ENCODE measurements at regions not wholly inside any gene's neighbourhood (a gene's known extent, or its start where the extent isn't known, plus 50 kb on each side); places are given as distances from the start of the nearest gene placed in this dataset.

- TF ChIP-seq CTCF (IDR thresholded peaks at IDR 0.05) (no peak), POLR2A (IDR thresholded peaks at IDR 0.05) (no peak)
These were observed 99.8 kb upstream of the MBIP start for GRCh38 chr14:36420149-36420687.

Data from heart left ventricle (tissue), 13 donors.